Keratinocyte (primary cell): ENCODE measurements at regions not wholly inside any gene's neighbourhood (a gene's known extent, or its start where the extent isn't known, plus 50 kb on each side); places are given as distances from the start of the nearest gene placed in this dataset.

Source experiments
- DNase-seq: peaks from one replicate; pipeline ENCODE4 v3.0.0-alpha.2; 2011; ENCODE audit warnings: low read depth, missing footprints, low spot score
- FAIRE-seq: peaks from 2 replicates; lab custom pipeline; 2011; peaks lifted over from hg19 to GRCh38; lab: Jason Lieb, UNC
- H2AFZ ChIP-seq: 2 replicates; pipeline ENCODE4 v1.6.0; 2012; ENCODE audit warnings: low read length, control low read depth, inconsistent platforms; ENCODE audit not compliant: control insufficient read depth
- H3K27ac ChIP-seq: 2 replicates; pipeline ENCODE4 v1.5.1; 2011; ENCODE audit warnings: low read length; ENCODE audit not compliant: control insufficient read depth, insufficient read depth
- H3K27me3 ChIP-seq: 3 replicates; pipeline ENCODE4 v1.6.0; 2011; ENCODE audit warnings: low read length; ENCODE audit not compliant: control insufficient read depth, insufficient read depth; ENCODE audit errors: extremely low read depth
- H3K36me3 ChIP-seq, 2 experiments: 2 replicates in 1 of 2; 3 replicates in 1 of 2; pipeline ENCODE4 v1.5.1; 2011; ENCODE audit warnings: low read length in 2 of 2, mild to moderate bottlenecking in 1 of 2; ENCODE audit not compliant: control insufficient read depth in 2 of 2, insufficient read depth in 2 of 2; ENCODE audit errors: extremely low read depth in 1 of 2
- H3K4me1 ChIP-seq: 3 replicates; pipeline ENCODE4 v1.5.1; 2011; ENCODE audit warnings: low read length; ENCODE audit not compliant: control insufficient read depth, insufficient read depth; ENCODE audit errors: extremely low read depth
- H3K4me2 ChIP-seq: 3 replicates; pipeline ENCODE4 v1.6.0; 2011; ENCODE audit warnings: low read depth, low read length; ENCODE audit not compliant: control insufficient read depth, insufficient read depth; ENCODE audit errors: extremely low read depth
- H3K4me3 ChIP-seq, 3 experiments: fragments of 200-600 bp in 1 of 3; sonication (generic) in 1 of 3; 2 replicates in 2 of 3; 3 replicates in 1 of 3; pipeline ENCODE4 v1.5.1; 2011 to 2016; ENCODE audit warnings: low read length in 3 of 3, mild to moderate bottlenecking in 3 of 3, control low read depth in 2 of 3, inconsistent platforms in 1 of 3, low read depth in 1 of 3, mixed read lengths in 1 of 3, mixed run types in 1 of 3, moderate library complexity in 1 of 3; ENCODE audit not compliant: control insufficient read depth in 2 of 3, insufficient read depth in 2 of 3; ENCODE audit errors: extremely low read depth in 1 of 3
- H3K79me2 ChIP-seq: 2 replicates; pipeline ENCODE4 v1.6.0; 2012; ENCODE audit warnings: low read length; ENCODE audit not compliant: control insufficient read depth, insufficient read depth
- H3K9ac ChIP-seq: 3 replicates; pipeline ENCODE4 v1.6.0; 2011; ENCODE audit warnings: low read length; ENCODE audit not compliant: control insufficient read depth, insufficient read depth; ENCODE audit errors: extremely low read depth
- H3K9me1 ChIP-seq: 3 replicates; pipeline ENCODE4 v1.6.0; 2011; ENCODE audit warnings: low read length; ENCODE audit not compliant: control insufficient read depth, insufficient read depth; ENCODE audit errors: extremely low read depth
- H3K9me3 ChIP-seq: 2 replicates; pipeline ENCODE4 v1.5.1; 2012; ENCODE audit warnings: low read depth, low read length; ENCODE audit not compliant: control insufficient read depth
- H4K20me1 ChIP-seq: 3 replicates; pipeline ENCODE4 v1.6.0; 2011; ENCODE audit warnings: low read length; ENCODE audit not compliant: control insufficient read depth, insufficient read depth; ENCODE audit errors: extremely low read depth
- CTCF ChIP-seq, 3 experiments: IDR thresholded peaks in 1 of 3; conservative IDR thresholded peaks in 1 of 3; optimal IDR thresholded peaks in 1 of 3; 2 replicates in 2 of 3; 3 replicates in 1 of 3; pipeline versions ENCODE3 to v1.5.1; 2011; ENCODE audit warnings: low read length in 3 of 3, mild to moderate bottlenecking in 3 of 3, moderate library complexity in 2 of 3, control low read depth in 1 of 3, inconsistent platforms in 1 of 3; ENCODE audit not compliant: insufficient read depth in 2 of 3; ENCODE audit errors: extremely low read depth in 1 of 3
- EZH2 ChIP-seq: IDR thresholded peaks from one replicate; pipeline ENCODE4 v1.6.1; 2012; ENCODE audit warnings: inconsistent platforms, mild to moderate bottlenecking, low read length, moderate library complexity
- dilution Hi-C: fragments of 300-500 bp; cut with MboI; formaldehyde crosslinking; loops from one replicate; pipeline ENCODE4 v1.7.0; 2020; ENCODE audit warnings: low sequenced_read_pairs; ENCODE audit not compliant: extremely low pct_ligation_motif_present

- Histone ChIP-seq H3K27ac (no peak overlapping the region), H3K79me2 (no peaks in the 10 kb centered on the region), H3K27me3 (no peaks in the 10 kb centered on the region), H3K36me3 (no peaks in the 10 kb centered on the region), H4K20me1 (no peaks in the 10 kb centered on the region), H3K9me1 (no peaks in the 10 kb centered on the region), H2AFZ (no peak overlapping the region), H3K4me1 (no peaks in the 10 kb centered on the region), H3K9ac (no peak overlapping the region), H3K4me2 (no peak overlapping the region), H3K4me3 (no peak overlapping the region), H3K9me3 (no peaks in the 10 kb centered on the region)
- dilution Hi-C loops = no loop called here
- TF ChIP-seq EZH2 (no peak), CTCF (optimal IDR thresholded peaks at IDR 0.05 in 1 of 3, IDR thresholded peaks at IDR 0.05 in 1 of 3, conservative IDR thresholded peaks at IDR 0.05 in 1 of 3; ENCODE audit: extremely low read depth in 1 of 3, insufficient read depth in 2 of 3, low read length in 3 of 3) (peak in 1 of 3 experiments; percentile 49)
- FAIRE-seq (peak; percentile 36), DNase-seq (no peak)
These were observed 547.1 kb downstream of the CCER1 start for GRCh38 chr12:90407841-90408240.

GRCh38 chr12:90404071-90404470 lies 550.9 kb downstream of the CCER1 start:
- FAIRE-seq = no peak
- no peak overlapping the region for H3K9ac ChIP-seq
- H3K27ac ChIP-seq = no peak overlapping the region
- no peak for DNase-seq
- no peaks in the 10 kb centered on the region for H3K9me1 ChIP-seq
- H3K4me3 ChIP-seq = no peak overlapping the region
- H2AFZ ChIP-seq = no peak overlapping the region
- no peaks in the 10 kb centered on the region for H4K20me1 ChIP-seq
- no peak overlapping the region for H3K4me2 ChIP-seq
- H3K79me2 ChIP-seq = no peaks in the 10 kb centered on the region
- no peaks in the 10 kb centered on the region for H3K27me3 ChIP-seq
- dilution Hi-C loops = no loop called here
- no peak for TF ChIP-seq EZH2
- no peak for TF ChIP-seq CTCF (optimal IDR thresholded peaks at IDR 0.05 in 1 of 3, IDR thresholded peaks at IDR 0.05 in 1 of 3, conservative IDR thresholded peaks at IDR 0.05 in 1 of 3; ENCODE audit: extremely low read depth in 1 of 3, insufficient read depth in 2 of 3, low read length in 3 of 3)
- H3K4me1 ChIP-seq = no peaks in the 10 kb centered on the region
- no peaks in the 10 kb centered on the region for H3K9me3 ChIP-seq
- H3K36me3 ChIP-seq = no peaks in the 10 kb centered on the region
